ENCODE measurements at regions not wholly inside any gene's neighbourhood (a gene's known extent, or its start where the extent isn't known, plus 50 kb on each side); places are given as distances from the start of the nearest gene placed in this dataset.

GRCh38 chr2:5364361-5364760 is 327.8 kb upstream of the SOX11 start:
- no peak for TF ChIP-seq ZFX (IDR thresholded peaks at IDR 0.05; ENCODE audit: borderline replicate concordance)
- TF ChIP-seq CTCF (IDR thresholded peaks at IDR 0.05), result no peak
